MM.1S (cell line): ENCODE measurements at regions not wholly inside any gene's neighbourhood (a gene's known extent, or its start where the extent isn't known, plus 50 kb on each side); places are given as distances from the start of the nearest gene placed in this dataset.
A peak's percentile ranks its signal among the peaks of the same experiment; 100 is the strongest.

Experiments
- DNase-seq: peaks from one replicate; pipeline ENCODE4 v3.0.0-alpha.2; 2015
- H2AFZ ChIP-seq: fragments of 300-600 bp; sonication (generic); 2 replicates; pipeline ENCODE4 v1.6.0; 2016; ENCODE audit warnings: antibody characterized with exemption, low read length
- H3F3A ChIP-seq: fragments of 300-600 bp; sonication (generic); 2 replicates; pipeline ENCODE4 v1.6.1; 2016; ENCODE audit warnings: mild to moderate bottlenecking, antibody characterized with exemption, low read length, moderate library complexity, mixed read lengths; ENCODE audit not compliant: insufficient read depth
- H3K27ac ChIP-seq: fragments of 300-600 bp; sonication (generic); 2 replicates; pipeline ENCODE4 v1.5.1; 2016; ENCODE audit warnings: mild to moderate bottlenecking, low read length
- H3K27me3 ChIP-seq: fragments of 300-600 bp; sonication (generic); replicated peaks from 2 replicates; pipeline ENCODE4 v1.6.0; 2016; ENCODE audit warnings: low read length; ENCODE audit not compliant: insufficient read depth
- H3K36me3 ChIP-seq: fragments of 300-600 bp; sonication (generic); replicated peaks from 2 replicates; pipeline ENCODE4 v1.6.1; 2016; ENCODE audit warnings: mild to moderate bottlenecking, low read length, mixed read lengths; ENCODE audit not compliant: insufficient read depth
- H3K4me1 ChIP-seq: fragments of 300-600 bp; sonication (generic); 2 replicates; pipeline ENCODE4 v1.6.1; 2016; ENCODE audit warnings: low read length, mixed read lengths
- H3K4me2 ChIP-seq: fragments of 300-600 bp; sonication (generic); 2 replicates; pipeline ENCODE4 v1.6.0; 2016; ENCODE audit warnings: low read depth, low read length
- H3K4me3 ChIP-seq: fragments of 300-600 bp; sonication (generic); 2 replicates; pipeline ENCODE4 v1.5.1; 2016; ENCODE audit warnings: low read length, mixed read lengths
- H3K79me2 ChIP-seq: fragments of 300-600 bp; sonication (generic); 2 replicates; pipeline ENCODE4 v1.6.1; 2016; ENCODE audit warnings: mixed run types, low read length, mixed read lengths
- H3K9ac ChIP-seq: fragments of 300-600 bp; sonication (generic); 2 replicates; pipeline ENCODE4 v1.6.1; 2016; ENCODE audit warnings: low read length, mixed read lengths
- H3K9me2 ChIP-seq: fragments of 300-600 bp; sonication (generic); replicated peaks from 2 replicates; pipeline ENCODE4 v1.6.1; 2016; ENCODE audit warnings: mild to moderate bottlenecking, low read length, mixed read lengths; ENCODE audit not compliant: insufficient read depth
- H3K9me3 ChIP-seq: fragments of 300-600 bp; sonication (generic); replicated peaks from 2 replicates; pipeline ENCODE4 v1.6.1; 2016; ENCODE audit warnings: mild to moderate bottlenecking, low read length, mixed read lengths; ENCODE audit not compliant: insufficient read depth
- H4K20me1 ChIP-seq: fragments of 300-600 bp; sonication (generic); 2 replicates; pipeline ENCODE4 v1.6.1; 2016; ENCODE audit warnings: mild to moderate bottlenecking, low read length, moderate library complexity, mixed read lengths; ENCODE audit not compliant: insufficient read depth
- EZH2 ChIP-seq: fragments of 300-600 bp; sonication (generic); optimal IDR thresholded peaks from 2 replicates; pipeline ENCODE3; 2017; ENCODE audit warnings: low read depth, mild to moderate bottlenecking, antibody characterized with exemption, low read length, mixed read lengths
- EZH2phosphoT487 ChIP-seq: fragments of 300-600 bp; sonication (generic); IDR thresholded peaks from 2 replicates; pipeline ENCODE4 v1.6.1; 2018; ENCODE audit warnings: antibody characterized with exemption, low read length
- TF ChIP-seq, protein P1 (sequence below): fragments of 300-600 bp; sonication (generic); IDR thresholded peaks from 2 replicates; pipeline ENCODE4 v1.5.1; 2016; ENCODE audit warnings: antibody characterized with exemption, low read length, mixed read lengths

GRCh38 chr4:24117975-24118374 lies 228.1 kb upstream of the PPARGC1A start:
- Histone ChIP-seq H3K27ac (peak overlapping the region; percentile 55), H3F3A (peaks cover 9% of the 10 kb centered on the region; the same call in 1 of the 2 replicates), H3K9me3 (no peaks in the 10 kb centered on the region), H3K4me2 (peak overlapping the region; percentile 22; the same call in 1 of the 2 replicates), H3K27me3 (no peaks in the 10 kb centered on the region), H2AFZ (0 out of 2 replicates have a peak overlapping the region, but pooled peaks have one; percentile 28), H3K4me1 (peaks cover 51% of the 10 kb centered on the region), H3K9ac (no peak overlapping the region), H3K36me3 (no peaks in the 10 kb centered on the region), H4K20me1 (no peaks in the 10 kb centered on the region), H3K79me2 (no peaks in the 10 kb centered on the region), H3K9me2 (no peaks in the 10 kb centered on the region), H3K4me3 (no peak overlapping the region)
- peak; percentile 28 for DNase-seq
- TF ChIP-seq EZH2 (no peak), EZH2phosphoT487 (no peak)
- TF ChIP-seq, protein P1, sequence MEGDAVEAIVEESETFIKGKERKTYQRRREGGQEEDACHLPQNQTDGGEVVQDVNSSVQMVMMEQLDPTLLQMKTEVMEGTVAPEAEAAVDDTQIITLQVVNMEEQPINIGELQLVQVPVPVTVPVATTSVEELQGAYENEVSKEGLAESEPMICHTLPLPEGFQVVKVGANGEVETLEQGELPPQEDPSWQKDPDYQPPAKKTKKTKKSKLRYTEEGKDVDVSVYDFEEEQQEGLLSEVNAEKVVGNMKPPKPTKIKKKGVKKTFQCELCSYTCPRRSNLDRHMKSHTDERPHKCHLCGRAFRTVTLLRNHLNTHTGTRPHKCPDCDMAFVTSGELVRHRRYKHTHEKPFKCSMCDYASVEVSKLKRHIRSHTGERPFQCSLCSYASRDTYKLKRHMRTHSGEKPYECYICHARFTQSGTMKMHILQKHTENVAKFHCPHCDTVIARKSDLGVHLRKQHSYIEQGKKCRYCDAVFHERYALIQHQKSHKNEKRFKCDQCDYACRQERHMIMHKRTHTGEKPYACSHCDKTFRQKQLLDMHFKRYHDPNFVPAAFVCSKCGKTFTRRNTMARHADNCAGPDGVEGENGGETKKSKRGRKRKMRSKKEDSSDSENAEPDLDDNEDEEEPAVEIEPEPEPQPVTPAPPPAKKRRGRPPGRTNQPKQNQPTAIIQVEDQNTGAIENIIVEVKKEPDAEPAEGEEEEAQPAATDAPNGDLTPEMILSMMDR, result no peak

GRCh38 chr4:24116107-24116506 lies 226.3 kb upstream of the PPARGC1A start:
- H4K20me1 ChIP-seq, result no peaks in the 10 kb centered on the region
- TF ChIP-seq, protein P1, result no peak
- TF ChIP-seq EZH2phosphoT487 (no peak), EZH2 (no peak)
- H3K9ac ChIP-seq, result no peak overlapping the region
- H3K27me3 ChIP-seq, result no peaks in the 10 kb centered on the region
- H3K4me1 ChIP-seq, result peaks cover 41% of the 10 kb centered on the region
- no peaks in the 10 kb centered on the region for H3K9me3 ChIP-seq
- peak overlapping the region; percentile 29 for H3K4me2 ChIP-seq
- no peaks in the 10 kb centered on the region for H3K9me2 ChIP-seq
- H3K4me3 ChIP-seq, result 0 out of 2 replicates have a peak overlapping the region, but pooled peaks have one; percentile 1
- H3K36me3 ChIP-seq, result no peaks in the 10 kb centered on the region
- DNase-seq, result peak; percentile 55
- H3F3A ChIP-seq, result peaks cover 9% of the 10 kb centered on the region; the same call in 1 of the 2 replicates
- H3K79me2 ChIP-seq, result no peaks in the 10 kb centered on the region
- H3K27ac ChIP-seq, result no peak overlapping the region
- 0 out of 2 replicates have a peak overlapping the region, but pooled peaks have one; percentile 27 for H2AFZ ChIP-seq

DNA sequence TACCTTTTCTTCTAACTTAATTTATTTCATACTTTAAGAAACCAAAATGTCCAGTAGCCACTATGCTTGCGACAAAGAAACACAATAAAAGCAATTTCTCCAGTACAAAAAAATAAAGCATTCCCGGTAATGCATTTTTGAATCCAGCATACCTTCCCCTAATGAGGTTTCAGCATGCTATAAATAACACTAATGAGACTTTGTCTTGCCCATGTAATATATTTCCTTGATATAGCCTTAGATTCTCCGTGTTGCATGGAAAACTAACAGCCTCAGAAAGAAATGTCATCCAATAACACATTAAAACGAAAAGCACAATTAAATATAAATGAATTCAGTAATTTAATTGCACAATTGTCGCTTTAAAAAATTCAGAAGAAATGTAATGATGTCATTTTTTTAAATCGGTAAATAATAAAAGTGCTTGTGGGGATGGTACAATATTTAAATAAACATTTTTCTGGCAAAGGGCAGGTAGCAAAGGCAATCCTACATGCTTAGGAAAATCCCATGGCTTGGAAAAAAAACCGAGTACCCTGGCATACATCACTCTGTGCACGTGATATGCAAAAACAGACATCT lies 225.2 kb upstream of the PPARGC1A start:
- H3K4me2 ChIP-seq, result no peak overlapping the region
- no peaks in the 10 kb centered on the region for H3K79me2 ChIP-seq
- H3K27ac ChIP-seq, result no peak overlapping the region
- H3K36me3 ChIP-seq, result no peaks in the 10 kb centered on the region
- no peak for DNase-seq
- H4K20me1 ChIP-seq, result no peaks in the 10 kb centered on the region
- H3F3A ChIP-seq, result peaks cover 9% of the 10 kb centered on the region; the same call in 1 of the 2 replicates
- no peak overlapping the region for H3K9ac ChIP-seq
- H3K9me3 ChIP-seq, result no peaks in the 10 kb centered on the region
- no peaks in the 10 kb centered on the region for H3K9me2 ChIP-seq
- TF ChIP-seq EZH2 (no peak), EZH2phosphoT487 (no peak)
- TF ChIP-seq, protein P1, result no peak
- H3K4me3 ChIP-seq, result no peak overlapping the region
- no peaks in the 10 kb centered on the region for H3K27me3 ChIP-seq
- no peak overlapping the region for H2AFZ ChIP-seq
- H3K4me1 ChIP-seq, result peaks cover 48% of the 10 kb centered on the region
